Panc1 (cell line): ENCODE measurements at regions not wholly inside any gene's neighbourhood (a gene's known extent, or its start where the extent isn't known, plus 50 kb on each side); places are given as distances from the start of the nearest gene placed in this dataset.

Experiments
- CTCF ChIP-seq: fragments of 450-650 bp; IDR thresholded peaks from 2 replicates; pipeline ENCODE4 v1.5.1; 2017; ENCODE audit warnings: mild to moderate bottlenecking
- POLR2AphosphoS5 ChIP-seq: IDR thresholded peaks from 2 replicates; pipeline ENCODE4 v1.6.1; 2012; ENCODE audit warnings: mild to moderate bottlenecking, low read depth, low read length, moderate library complexity
- SIN3A ChIP-seq: IDR thresholded peaks from 2 replicates; pipeline ENCODE4 v1.6.1; 2012; ENCODE audit warnings: low read depth, mild to moderate bottlenecking, low read length, moderate library complexity, borderline replicate concordance; ENCODE audit not compliant: insufficient read depth
- TCF7L2 ChIP-seq: IDR thresholded peaks from 2 replicates; pipeline ENCODE4 v1.6.1; 2011; ENCODE audit warnings: mild to moderate bottlenecking, low read depth, low read length, inconsistent platforms

GRCh38 chr4:152223600-152223999, 312.3 kb downstream of the FBXW7 start:
- no peak for TF ChIP-seq CTCF
- no peak for TF ChIP-seq TCF7L2
- TF ChIP-seq POLR2AphosphoS5: no peak
- no peak for TF ChIP-seq SIN3A
